Tibial nerve (tissue), 4 donors: ENCODE measurements at regions not wholly inside any gene's neighbourhood (a gene's known extent, or its start where the extent isn't known, plus 50 kb on each side); places are given as distances from the start of the nearest gene placed in this dataset.

Experiments
- EP300 ChIP-seq, 2 donors: sonication (generic); formaldehyde crosslinking; IDR thresholded peaks; one replicate each; pipeline ENCODE4 v1.6.1; 2017; ENCODE audit warnings: antibody characterized with exemption in 2 of 2, mild to moderate bottlenecking in 1 of 2
- POLR2A ChIP-seq, 2 donors: fragments of 450-650 bp; IDR thresholded peaks; one replicate each; pipeline ENCODE4 v1.6.1; 2017; ENCODE audit warnings: antibody characterized with exemption in 2 of 2, mild to moderate bottlenecking in 2 of 2, moderate library complexity in 2 of 2
- TF ChIP-seq, protein P1 (sequence below), 5 experiments: fragments of 200-600 bp in 3 of 5; fragments of 450-650 bp in 2 of 5; sonication (generic) in 3 of 5; IDR thresholded peaks; one replicate each; pipeline ENCODE4 v1.5.1; 2016 to 2019; ENCODE audit warnings: antibody characterized with exemption in 5 of 5, mild to moderate bottlenecking in 3 of 5, moderate library complexity in 2 of 5

DNA sequence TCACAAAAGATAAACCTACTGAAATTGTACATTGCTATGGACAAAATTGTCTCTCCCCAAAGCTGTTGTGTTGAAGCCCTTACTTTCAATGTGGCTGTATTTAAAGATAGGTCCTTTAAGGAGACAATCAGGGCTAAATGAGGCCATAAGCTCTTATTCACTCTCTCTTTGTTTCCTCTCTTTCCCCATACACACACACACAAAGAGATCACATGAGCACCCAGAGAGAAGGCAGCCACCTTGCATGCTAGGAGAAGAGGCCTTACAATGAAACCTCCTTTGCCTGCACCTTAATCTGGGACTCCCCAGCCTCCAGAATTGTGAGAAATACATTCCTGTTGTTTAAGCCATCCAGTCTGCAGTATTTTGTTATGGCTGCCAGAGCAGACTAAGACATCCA lies 1295.6 kb upstream of the CDH6 start:
- TF ChIP-seq POLR2A (IDR thresholded peaks at IDR 0.05) (no peak), EP300 (IDR thresholded peaks at IDR 0.05) (no peak)
- TF ChIP-seq, protein P1, sequence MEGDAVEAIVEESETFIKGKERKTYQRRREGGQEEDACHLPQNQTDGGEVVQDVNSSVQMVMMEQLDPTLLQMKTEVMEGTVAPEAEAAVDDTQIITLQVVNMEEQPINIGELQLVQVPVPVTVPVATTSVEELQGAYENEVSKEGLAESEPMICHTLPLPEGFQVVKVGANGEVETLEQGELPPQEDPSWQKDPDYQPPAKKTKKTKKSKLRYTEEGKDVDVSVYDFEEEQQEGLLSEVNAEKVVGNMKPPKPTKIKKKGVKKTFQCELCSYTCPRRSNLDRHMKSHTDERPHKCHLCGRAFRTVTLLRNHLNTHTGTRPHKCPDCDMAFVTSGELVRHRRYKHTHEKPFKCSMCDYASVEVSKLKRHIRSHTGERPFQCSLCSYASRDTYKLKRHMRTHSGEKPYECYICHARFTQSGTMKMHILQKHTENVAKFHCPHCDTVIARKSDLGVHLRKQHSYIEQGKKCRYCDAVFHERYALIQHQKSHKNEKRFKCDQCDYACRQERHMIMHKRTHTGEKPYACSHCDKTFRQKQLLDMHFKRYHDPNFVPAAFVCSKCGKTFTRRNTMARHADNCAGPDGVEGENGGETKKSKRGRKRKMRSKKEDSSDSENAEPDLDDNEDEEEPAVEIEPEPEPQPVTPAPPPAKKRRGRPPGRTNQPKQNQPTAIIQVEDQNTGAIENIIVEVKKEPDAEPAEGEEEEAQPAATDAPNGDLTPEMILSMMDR (IDR thresholded peaks at IDR 0.05) = no peak
